Activated naive CD8-positive, alpha-beta T cell treated with anti-CD3 and anti-CD28 coated beads, Interleukin-2, amount 50 U/mL, for 24 hours (primary cell): ENCODE measurements at regions not wholly inside any gene's neighbourhood (a gene's known extent, or its start where the extent isn't known, plus 50 kb on each side); places are given as distances from the start of the nearest gene placed in this dataset.
"Not testable (repeated sequence)": the region's sequence is repeated elsewhere in the genome, so short reads cannot be mapped to it uniquely, and the experiment has no call there.

Experiments
- ATAC-seq: fragments of 150-1000 bp; cut with Tn5 transposase; one replicate; pipeline ENCODE4 v1.10.0; 2021
- DNase-seq: peaks from one replicate; pipeline ENCODE4 v3.0.0; 2021
- H3K27ac Mint-ChIP-seq: one replicate; pipeline ENCODE4 v1.8.0; 2021; ENCODE audit warnings: mild to moderate bottlenecking, mixed read lengths
- H3K27me3 Mint-ChIP-seq: one replicate; pipeline ENCODE4 v1.8.0; 2021; ENCODE audit warnings: mixed read lengths
- H3K36me3 Mint-ChIP-seq: one replicate; pipeline ENCODE4 v1.8.0; 2021; ENCODE audit warnings: low read depth, mixed read lengths
- H3K4me1 Mint-ChIP-seq: one replicate; pipeline ENCODE4 v1.8.0; 2021; ENCODE audit warnings: mixed read lengths
- H3K4me3 Mint-ChIP-seq: one replicate; pipeline ENCODE4 v1.8.0; 2021; ENCODE audit warnings: mild to moderate bottlenecking, moderate library complexity, mixed read lengths
- H3K9me3 Mint-ChIP-seq: one replicate; pipeline ENCODE4 v1.8.0; 2021; ENCODE audit warnings: mixed read lengths

DNA sequence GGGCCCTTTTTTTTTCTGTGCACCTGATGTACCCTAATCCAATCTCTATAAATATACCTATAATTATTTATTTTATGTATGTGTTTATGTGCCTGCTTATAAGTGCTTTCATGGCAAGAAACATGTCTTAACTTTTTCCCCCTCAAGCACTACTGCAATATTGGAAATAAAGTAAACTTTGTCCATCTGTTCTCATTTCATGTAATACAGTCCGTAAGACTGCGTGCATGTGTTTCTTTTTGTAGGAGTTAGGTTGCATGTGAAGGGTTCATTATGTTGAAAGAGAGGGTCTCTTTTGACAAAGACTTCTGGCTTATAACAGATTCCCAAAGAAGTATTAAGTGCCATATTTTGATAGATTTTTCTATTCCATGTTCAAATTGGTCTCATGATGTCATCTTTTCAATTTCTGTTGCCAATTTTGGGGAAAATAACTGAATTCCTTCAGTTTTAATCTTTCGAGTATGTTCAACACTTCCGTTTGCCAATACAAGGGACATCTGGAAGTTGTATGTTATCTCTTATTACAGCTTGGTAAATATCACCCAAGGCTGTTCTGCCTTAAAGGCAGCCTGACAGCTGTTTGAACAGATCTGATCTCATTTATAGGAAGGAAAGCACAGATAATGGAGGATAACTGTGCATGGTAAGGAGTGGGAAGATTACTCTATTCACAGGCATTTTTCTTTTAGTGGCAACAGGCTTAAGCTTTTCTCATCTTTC lies 273.1 kb upstream of the SGO1 start:
- Mint-ChIP-seq H3K4me1 (no peaks in the 10 kb centered on the region), H3K27ac (no peak overlapping the region), H3K4me3 (no peak overlapping the region), H3K9me3 (peaks cover 37% of the 10 kb centered on the region), H3K27me3 (no peaks in the 10 kb centered on the region), H3K36me3 (no peaks in the 10 kb centered on the region)
- ATAC-seq (no peak), DNase-seq (no peak)

- DNase-seq (no peak), ATAC-seq (no peak)
- Mint-ChIP-seq H3K27me3 (no peaks in the 10 kb centered on the region), H3K9me3 (peaks cover 35% of the 10 kb centered on the region), H3K27ac (no peak overlapping the region), H3K4me1 (no peaks in the 10 kb centered on the region), H3K36me3 (no peaks in the 10 kb centered on the region), H3K4me3 (no peak overlapping the region)
Measured at GRCh38 chr3:20456511-20456910, 270.5 kb upstream of the SGO1 start.

DNA sequence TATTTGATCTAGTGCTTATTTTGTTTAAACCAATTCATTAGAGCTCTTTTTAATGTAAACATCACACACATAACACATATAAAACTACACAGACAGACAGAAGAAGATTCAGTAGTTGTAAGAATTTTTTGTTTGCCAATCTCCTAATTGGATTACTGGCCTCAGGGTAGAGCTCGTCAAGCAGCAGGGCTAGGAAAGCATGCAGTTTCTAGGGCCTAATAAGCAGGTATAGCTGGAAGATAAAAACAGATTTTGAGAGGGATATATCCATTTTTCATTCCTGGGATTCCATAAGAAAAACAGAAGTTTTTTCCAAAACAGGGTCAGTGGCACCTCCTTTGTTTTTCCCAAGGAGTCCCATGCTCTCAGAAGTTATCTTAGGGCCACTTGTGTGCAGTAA lies 265.2 kb upstream of the SGO1 start:
- Mint-ChIP-seq H3K4me3 (no peak overlapping the region), H3K27ac (no peak overlapping the region), H3K27me3 (no peaks in the 10 kb centered on the region), H3K4me1 (no peaks in the 10 kb centered on the region), H3K36me3 (no peaks in the 10 kb centered on the region), H3K9me3 (peaks cover 9% of the 10 kb centered on the region)
- DNase-seq (no peak), ATAC-seq (no peak)

- Mint-ChIP-seq H3K27ac (no peak overlapping the region), H3K9me3 (peaks cover 7% of the 10 kb centered on the region), H3K27me3 (no peaks in the 10 kb centered on the region), H3K4me3 (no peak overlapping the region), H3K36me3 (no peaks in the 10 kb centered on the region), H3K4me1 (no peaks in the 10 kb centered on the region)
- no peak for DNase-seq
- ATAC-seq = no peak
Measured at GRCh38 chr3:20450611-20451010, 264.6 kb upstream of the SGO1 start.

DNA sequence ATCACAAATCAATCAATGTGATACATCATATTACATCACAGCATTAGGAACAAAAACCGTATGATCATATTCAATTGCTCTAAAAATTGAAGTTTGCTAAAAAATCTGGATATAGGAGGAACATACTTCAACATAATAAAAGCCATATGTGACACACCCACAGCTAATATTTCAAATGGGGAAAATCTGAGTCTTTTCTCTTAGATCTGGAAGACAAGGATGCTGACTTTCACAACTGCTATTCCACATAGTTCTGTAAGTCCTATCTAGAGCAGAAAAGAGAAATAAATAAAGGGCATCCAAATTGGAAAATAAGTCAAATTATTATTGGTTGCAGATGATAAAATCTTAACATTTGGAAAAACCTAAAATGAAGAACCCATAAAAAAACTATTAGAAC lies 256.8 kb upstream of the SGO1 start:
- no peaks in the 10 kb centered on the region for H3K27me3 Mint-ChIP-seq
- H3K4me1 Mint-ChIP-seq = no peaks in the 10 kb centered on the region
- H3K27ac Mint-ChIP-seq = no peak overlapping the region
- no peak overlapping the region for H3K4me3 Mint-ChIP-seq
- H3K36me3 Mint-ChIP-seq = no peaks in the 10 kb centered on the region
- H3K9me3 Mint-ChIP-seq = peaks cover 4% of the 10 kb centered on the region
- ATAC-seq (no peak), DNase-seq (no peak)

- H3K4me3 Mint-ChIP-seq, H3K27me3 Mint-ChIP-seq, H3K36me3 Mint-ChIP-seq, ATAC-seq, H3K27ac Mint-ChIP-seq, H3K4me1 Mint-ChIP-seq, DNase-seq: not testable (repeated sequence)
- peaks cover 30% of the 10 kb centered on the region for H3K9me3 Mint-ChIP-seq
Measured at GRCh38 chr3:20427268-20427667, 241.3 kb upstream of the SGO1 start.

DNA sequence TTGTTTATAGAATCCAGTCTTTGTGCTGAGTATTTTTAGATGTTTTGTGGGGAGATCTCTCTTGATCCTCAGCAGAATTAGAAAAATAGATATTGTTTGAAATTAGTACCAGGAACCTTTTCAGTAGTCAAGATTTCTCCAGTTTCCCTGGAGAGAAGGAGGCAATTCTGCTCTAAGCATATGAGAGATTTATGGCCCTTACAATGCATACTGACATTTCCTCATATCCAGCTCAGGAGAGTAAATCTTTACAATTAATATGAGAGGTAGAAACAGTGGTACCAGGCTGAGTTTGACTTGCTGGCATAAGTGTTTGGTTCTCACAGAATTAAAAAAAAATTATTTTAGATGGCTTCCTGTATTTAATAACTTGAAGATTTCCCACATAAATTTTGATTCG lies 239.1 kb upstream of the SGO1 start:
- H3K36me3 Mint-ChIP-seq = no peaks in the 10 kb centered on the region
- ATAC-seq (no peak), DNase-seq (no peak)
- H3K4me1 Mint-ChIP-seq = no peaks in the 10 kb centered on the region
- no peaks in the 10 kb centered on the region for H3K27me3 Mint-ChIP-seq
- no peak overlapping the region for H3K4me3 Mint-ChIP-seq
- H3K9me3 Mint-ChIP-seq = peaks cover 19% of the 10 kb centered on the region
- no peak overlapping the region for H3K27ac Mint-ChIP-seq

DNA sequence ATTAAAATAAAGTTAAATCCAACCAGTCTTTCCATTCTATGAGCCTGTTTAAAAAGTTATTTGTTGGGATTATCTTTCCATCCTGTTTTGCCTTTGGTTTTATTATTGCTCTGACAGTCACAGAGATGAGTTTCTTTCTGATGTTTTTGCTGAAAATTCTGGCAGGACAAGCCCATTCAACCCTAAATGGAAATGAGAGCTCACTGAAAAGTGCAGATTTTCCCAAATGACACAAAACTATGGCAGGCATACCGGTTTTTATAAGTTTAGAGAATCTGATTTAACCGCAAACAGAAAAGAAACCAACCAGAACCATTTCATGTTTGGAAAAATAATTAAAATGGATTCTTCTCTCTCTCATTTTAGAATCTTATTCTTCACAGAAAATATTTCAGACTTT lies 238.1 kb upstream of the SGO1 start:
- Mint-ChIP-seq H3K27ac (no peak overlapping the region), H3K4me1 (no peaks in the 10 kb centered on the region), H3K9me3 (peaks cover 8% of the 10 kb centered on the region), H3K27me3 (no peaks in the 10 kb centered on the region), H3K4me3 (no peak overlapping the region), H3K36me3 (no peaks in the 10 kb centered on the region)
- no peak for DNase-seq
- ATAC-seq = no peak

DNA sequence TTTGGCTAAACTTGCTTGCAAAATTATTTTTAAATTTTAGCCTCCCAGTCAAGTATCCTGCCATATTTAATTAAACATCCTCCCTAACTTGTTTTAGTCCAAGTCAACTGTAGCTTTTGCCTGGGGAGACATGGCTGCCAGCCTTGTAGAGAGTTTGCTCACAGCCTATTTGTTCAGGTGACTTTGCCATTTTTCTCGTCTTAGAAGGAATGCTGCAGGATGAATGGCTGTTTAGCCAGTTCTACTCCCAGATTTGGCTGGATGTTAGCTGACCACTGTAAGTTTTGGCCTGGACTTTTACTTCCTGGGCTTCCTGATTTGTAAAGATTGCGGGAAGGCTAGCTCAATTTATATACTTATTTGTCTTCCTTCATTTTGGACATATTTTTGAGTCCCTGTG lies 236.4 kb upstream of the SGO1 start:
- H3K4me1 Mint-ChIP-seq = no peaks in the 10 kb centered on the region
- ATAC-seq = no peak

GRCh38 chr3:20417388-20418108 lies 231.5 kb upstream of the SGO1 start:
- no peaks in the 10 kb centered on the region for H3K27me3 Mint-ChIP-seq
- H3K36me3 Mint-ChIP-seq = no peaks in the 10 kb centered on the region
- H3K4me1 Mint-ChIP-seq = no peaks in the 10 kb centered on the region
- no peak overlapping the region for H3K27ac Mint-ChIP-seq
- no peak for ATAC-seq
- H3K4me3 Mint-ChIP-seq = no peak overlapping the region
- H3K9me3 Mint-ChIP-seq = no peaks in the 10 kb centered on the region
- no peak for DNase-seq

More for the DNA sequence above, 236.4 kb upstream of the SGO1 start:
- Mint-ChIP-seq H3K36me3 (no peaks in the 10 kb centered on the region), H3K27me3 (no peaks in the 10 kb centered on the region), H3K9me3 (no peaks in the 10 kb centered on the region), H3K4me3 (no peak overlapping the region), H3K27ac (no peak overlapping the region)
- no peak for DNase-seq

DNA sequence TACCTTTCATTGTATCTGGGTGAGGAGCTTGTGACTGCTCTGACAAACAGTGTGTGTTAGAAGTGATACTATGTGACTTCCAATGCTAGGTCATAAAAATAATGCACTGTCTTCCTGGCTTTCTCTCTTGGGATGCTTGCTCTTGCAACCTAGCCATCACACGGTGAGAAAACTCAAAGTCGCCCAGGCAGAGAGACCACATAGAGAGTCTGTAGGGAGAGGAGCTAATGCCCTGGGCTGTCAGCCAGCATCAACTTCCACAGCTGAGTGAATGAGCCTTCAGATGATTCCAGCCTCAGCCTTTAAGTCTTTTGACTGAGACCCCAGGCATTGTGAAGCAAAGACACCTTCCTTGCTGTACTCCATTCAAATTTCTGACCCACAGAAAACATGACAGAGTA lies 220.6 kb upstream of the SGO1 start:
- ATAC-seq = no peak
- DNase-seq = no peak

GRCh38 chr3:20405744-20406143 lies 219.7 kb upstream of the SGO1 start:
- H3K4me1 Mint-ChIP-seq = no peaks in the 10 kb centered on the region
- no peaks in the 10 kb centered on the region for H3K36me3 Mint-ChIP-seq
- H3K9me3 Mint-ChIP-seq = no peaks in the 10 kb centered on the region
- no peak overlapping the region for H3K27ac Mint-ChIP-seq
- no peak overlapping the region for H3K4me3 Mint-ChIP-seq
- H3K27me3 Mint-ChIP-seq = no peaks in the 10 kb centered on the region
- DNase-seq (no peak), ATAC-seq (no peak)

More for the DNA sequence above, 220.6 kb upstream of the SGO1 start:
- no peak overlapping the region for H3K27ac Mint-ChIP-seq
- no peaks in the 10 kb centered on the region for H3K9me3 Mint-ChIP-seq
- H3K4me1 Mint-ChIP-seq = no peaks in the 10 kb centered on the region
- H3K4me3 Mint-ChIP-seq = no peak overlapping the region
- no peaks in the 10 kb centered on the region for H3K27me3 Mint-ChIP-seq
- no peaks in the 10 kb centered on the region for H3K36me3 Mint-ChIP-seq

DNA sequence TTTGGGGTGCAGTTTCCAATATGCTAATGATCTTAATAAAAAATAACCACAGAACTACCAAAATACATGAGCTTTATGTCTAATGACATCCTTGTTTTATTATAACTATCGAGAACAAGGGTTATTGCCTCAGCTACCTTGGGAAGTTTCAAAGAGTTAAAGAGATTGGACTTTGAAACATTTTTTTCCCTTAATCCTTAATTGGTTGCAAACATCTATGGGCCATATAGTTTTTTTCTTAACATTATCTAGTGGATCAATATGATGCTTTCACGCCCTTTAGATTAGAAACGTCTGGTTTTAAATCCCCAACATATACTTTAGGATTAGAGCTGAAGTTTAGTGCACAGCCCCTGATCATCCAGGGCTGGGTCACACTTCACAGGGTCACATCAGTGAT lies 219.2 kb upstream of the SGO1 start:
- Mint-ChIP-seq H3K4me3 (no peak overlapping the region), H3K27me3 (no peaks in the 10 kb centered on the region), H3K4me1 (no peaks in the 10 kb centered on the region), H3K9me3 (no peaks in the 10 kb centered on the region), H3K27ac (no peak overlapping the region), H3K36me3 (no peaks in the 10 kb centered on the region)
- no peak for DNase-seq
- no peak for ATAC-seq

DNA sequence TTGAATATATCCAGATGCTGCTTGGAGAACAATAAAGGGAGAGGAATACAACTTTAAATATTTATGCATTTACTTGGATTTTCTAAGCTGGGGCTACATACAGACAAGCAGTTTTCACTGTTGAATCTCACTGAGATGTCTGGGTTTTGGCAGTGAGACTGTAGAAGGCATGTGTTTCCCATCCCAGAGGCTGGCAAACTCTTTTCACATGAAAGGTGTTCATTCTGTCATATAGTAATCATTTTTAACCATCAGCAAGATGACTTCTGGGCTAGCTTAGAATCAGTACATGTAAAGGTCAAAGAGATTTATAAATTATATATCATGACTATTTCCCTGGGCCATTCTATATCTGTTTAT lies 218.7 kb upstream of the SGO1 start:
- Mint-ChIP-seq H3K36me3 (no peaks in the 10 kb centered on the region), H3K4me1 (no peaks in the 10 kb centered on the region), H3K27ac (no peak overlapping the region), H3K9me3 (no peaks in the 10 kb centered on the region), H3K27me3 (no peaks in the 10 kb centered on the region), H3K4me3 (no peak overlapping the region)
- ATAC-seq (no peak), DNase-seq (no peak)

DNA sequence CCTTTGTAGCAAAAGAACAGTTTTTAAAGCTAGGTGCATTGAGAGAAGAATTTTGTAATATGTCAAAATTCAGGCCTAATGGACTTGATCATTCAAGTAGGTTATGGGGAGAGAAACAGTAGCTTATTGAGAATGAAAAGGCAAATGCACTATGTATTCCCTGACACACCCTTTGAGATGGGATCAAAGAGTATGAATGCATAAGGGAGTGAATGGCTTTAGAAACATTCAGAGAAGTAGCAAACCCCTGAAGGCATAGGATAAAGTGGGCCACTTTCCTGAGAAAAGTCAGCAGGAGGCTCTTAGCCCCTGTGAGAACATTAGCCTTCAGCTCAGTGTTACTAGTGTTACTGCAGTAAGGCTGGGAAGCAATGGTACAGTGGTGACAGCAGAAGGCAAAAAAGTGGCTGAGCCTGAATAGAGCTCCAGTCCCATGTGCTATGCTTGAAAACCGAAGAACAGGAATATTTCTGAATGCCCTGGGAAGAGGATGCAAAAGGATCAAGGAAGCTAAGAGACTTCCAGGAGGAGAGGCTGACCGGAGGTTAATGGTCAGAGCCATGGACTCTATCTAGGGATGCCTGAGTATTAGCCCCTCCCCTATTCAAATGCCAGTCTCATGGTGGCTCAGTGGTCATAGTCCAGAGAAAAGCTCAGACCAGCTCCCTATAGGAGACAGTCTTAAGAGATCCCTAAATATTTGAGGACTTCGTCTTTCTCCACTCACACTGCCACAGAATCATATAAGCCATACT lies 218.2 kb upstream of the SGO1 start:
- Mint-ChIP-seq H3K9me3 (no peaks in the 10 kb centered on the region), H3K36me3 (no peaks in the 10 kb centered on the region), H3K4me3 (no peak overlapping the region), H3K27me3 (no peaks in the 10 kb centered on the region), H3K4me1 (no peaks in the 10 kb centered on the region), H3K27ac (no peak overlapping the region)
- ATAC-seq = no peak
- DNase-seq = no peak
